Activated T-helper 2 cell treated with anti-CD3 and anti-CD28 coated beads, Interferon-gamma antibody, Interleukin-2, Interleukin-4, amounts not matched to agents 10 μg/mL and 5 μg/mL and 100 μg/mL, durations not matched to agents 14 hours and 24 hours and 36 hours (primary cell): ENCODE measurements at regions not wholly inside any gene's neighbourhood (a gene's known extent, or its start where the extent isn't known, plus 50 kb on each side); places are given as distances from the start of the nearest gene placed in this dataset.

Experiments used
- DNase-seq: peaks from one replicate; pipeline ENCODE4 v3.0.0; 2021; ENCODE audit warnings: low spot score
- H3K27ac Mint-ChIP-seq: one replicate; pipeline ENCODE4 v1.8.0; 2021; ENCODE audit warnings: mixed read lengths
- H3K27me3 Mint-ChIP-seq: one replicate; pipeline ENCODE4 v1.8.0; 2021; ENCODE audit warnings: low read depth, mixed read lengths
- H3K36me3 Mint-ChIP-seq: one replicate; pipeline ENCODE4 v1.8.0; 2021; ENCODE audit warnings: low read depth, mixed read lengths
- H3K4me1 Mint-ChIP-seq: one replicate; pipeline ENCODE4 v1.8.0; 2021; ENCODE audit warnings: low read depth, mixed read lengths
- H3K4me3 Mint-ChIP-seq: one replicate; pipeline ENCODE4 v1.8.0; 2021; ENCODE audit warnings: low read depth, mild to moderate bottlenecking, moderate library complexity, mixed read lengths
- H3K9me3 Mint-ChIP-seq: one replicate; pipeline ENCODE4 v1.8.0; 2021; ENCODE audit warnings: mixed read lengths
- intact Hi-C: fragments of 100-400 bp; cut with micrococcal nuclease; formaldehyde crosslinking; loops from one replicate; pipeline ENCODE4 v1.15.1; 2023

GRCh38 chr2:129296806-129297205 lies 682.7 kb upstream of the RAB6C start:
- no peak for DNase-seq
- intact Hi-C loops, result no loop called here
- no peaks in the 10 kb centered on the region for H3K27me3 Mint-ChIP-seq
- no peaks in the 10 kb centered on the region for H3K36me3 Mint-ChIP-seq
- H3K27ac Mint-ChIP-seq, result no peak overlapping the region
- no peak overlapping the region for H3K4me3 Mint-ChIP-seq
- no peaks in the 10 kb centered on the region for H3K9me3 Mint-ChIP-seq
- no peaks in the 10 kb centered on the region for H3K4me1 Mint-ChIP-seq

GRCh38 chr2:129297430-129297829 lies 682.0 kb upstream of the RAB6C start:
- intact Hi-C loops, result no loop called here

GRCh38 chr2:129299338-129299737 lies 680.1 kb upstream of the RAB6C start:
- Mint-ChIP-seq H3K27me3 (no peaks in the 10 kb centered on the region), H3K4me3 (no peak overlapping the region), H3K4me1 (no peaks in the 10 kb centered on the region), H3K27ac (no peak overlapping the region), H3K9me3 (no peaks in the 10 kb centered on the region), H3K36me3 (no peaks in the 10 kb centered on the region)
- intact Hi-C loops, result no loop called here
- DNase-seq, result no peak

More at GRCh38 chr2:129297430-129297829, 682.0 kb upstream of the RAB6C start:
- no peak for DNase-seq
- H3K27ac Mint-ChIP-seq, result no peak overlapping the region
- H3K9me3 Mint-ChIP-seq, result no peaks in the 10 kb centered on the region
- H3K27me3 Mint-ChIP-seq, result no peaks in the 10 kb centered on the region
- no peaks in the 10 kb centered on the region for H3K4me1 Mint-ChIP-seq
- H3K36me3 Mint-ChIP-seq, result no peaks in the 10 kb centered on the region
- no peak overlapping the region for H3K4me3 Mint-ChIP-seq

GRCh38 chr2:129299756-129300155 lies 679.7 kb upstream of the RAB6C start:
- Mint-ChIP-seq H3K9me3 (no peaks in the 10 kb centered on the region), H3K27ac (no peak overlapping the region), H3K36me3 (no peaks in the 10 kb centered on the region), H3K4me3 (no peak overlapping the region), H3K27me3 (no peaks in the 10 kb centered on the region), H3K4me1 (no peaks in the 10 kb centered on the region)
- DNase-seq, result no peak
- intact Hi-C loops, result no loop called here

- no peaks in the 10 kb centered on the region for H3K9me3 Mint-ChIP-seq
- H3K36me3 Mint-ChIP-seq, result no peaks in the 10 kb centered on the region
- DNase-seq, result no peak
- H3K4me3 Mint-ChIP-seq, result no peak overlapping the region
- intact Hi-C loops, result no loop called here
- H3K27ac Mint-ChIP-seq, result no peak overlapping the region
- no peaks in the 10 kb centered on the region for H3K4me1 Mint-ChIP-seq
- no peaks in the 10 kb centered on the region for H3K27me3 Mint-ChIP-seq
Observed at GRCh38 chr2:129300456-129300855, 679.0 kb upstream of the RAB6C start.

GRCh38 chr2:129301431-129301913 lies 678.0 kb upstream of the RAB6C start:
- Mint-ChIP-seq H3K27ac (no peak overlapping the region), H3K9me3 (no peaks in the 10 kb centered on the region), H3K27me3 (no peaks in the 10 kb centered on the region), H3K36me3 (no peaks in the 10 kb centered on the region), H3K4me3 (no peak overlapping the region), H3K4me1 (no peaks in the 10 kb centered on the region)
- DNase-seq, result no peak
- intact Hi-C loops, result no loop called here

GRCh38 chr2:129302106-129302505 lies 677.4 kb upstream of the RAB6C start:
- no peaks in the 10 kb centered on the region for H3K4me1 Mint-ChIP-seq
- H3K27ac Mint-ChIP-seq, result no peak overlapping the region
- no peak for DNase-seq
- no peaks in the 10 kb centered on the region for H3K9me3 Mint-ChIP-seq
- no peaks in the 10 kb centered on the region for H3K36me3 Mint-ChIP-seq
- H3K27me3 Mint-ChIP-seq, result no peaks in the 10 kb centered on the region
- H3K4me3 Mint-ChIP-seq, result no peak overlapping the region
- intact Hi-C loops, result no loop called here

- H3K27me3 Mint-ChIP-seq, result no peaks in the 10 kb centered on the region
Observed at GRCh38 chr2:129302561-129303183, 676.8 kb upstream of the RAB6C start.

GRCh38 chr2:129314120-129314519 lies 665.3 kb upstream of the RAB6C start:
- H3K27ac Mint-ChIP-seq, result no peak overlapping the region
- H3K27me3 Mint-ChIP-seq, result no peaks in the 10 kb centered on the region
- no peak overlapping the region for H3K4me3 Mint-ChIP-seq
- H3K36me3 Mint-ChIP-seq, result no peaks in the 10 kb centered on the region
- no peaks in the 10 kb centered on the region for H3K9me3 Mint-ChIP-seq
- H3K4me1 Mint-ChIP-seq, result no peaks in the 10 kb centered on the region
- DNase-seq, result no peak
- intact Hi-C loops, result no loop called here

More at GRCh38 chr2:129302561-129303183, 676.8 kb upstream of the RAB6C start:
- intact Hi-C loops, result no loop called here
- no peaks in the 10 kb centered on the region for H3K4me1 Mint-ChIP-seq
- H3K9me3 Mint-ChIP-seq, result no peaks in the 10 kb centered on the region
- DNase-seq, result no peak
- no peaks in the 10 kb centered on the region for H3K36me3 Mint-ChIP-seq
- no peak overlapping the region for H3K27ac Mint-ChIP-seq
- H3K4me3 Mint-ChIP-seq, result no peak overlapping the region

- H3K9me3 Mint-ChIP-seq, result no peaks in the 10 kb centered on the region
- no peak overlapping the region for H3K4me3 Mint-ChIP-seq
- no peak overlapping the region for H3K27ac Mint-ChIP-seq
- H3K4me1 Mint-ChIP-seq, result no peaks in the 10 kb centered on the region
- intact Hi-C loops, result no loop called here
- H3K36me3 Mint-ChIP-seq, result no peaks in the 10 kb centered on the region
- H3K27me3 Mint-ChIP-seq, result no peaks in the 10 kb centered on the region
- no peak for DNase-seq
Observed at GRCh38 chr2:129318581-129319421, 660.7 kb upstream of the RAB6C start.

GRCh38 chr2:129319422-129319717 lies 660.1 kb upstream of the RAB6C start:
- Mint-ChIP-seq H3K4me1 (no peaks in the 10 kb centered on the region), H3K9me3 (no peaks in the 10 kb centered on the region), H3K27ac (no peak overlapping the region), H3K27me3 (no peaks in the 10 kb centered on the region), H3K36me3 (no peaks in the 10 kb centered on the region), H3K4me3 (no peak overlapping the region)
- intact Hi-C loops, result no loop called here
- no peak for DNase-seq

GRCh38 chr2:129320288-129320687 lies 659.2 kb upstream of the RAB6C start:
- Mint-ChIP-seq H3K27me3 (no peaks in the 10 kb centered on the region), H3K36me3 (no peaks in the 10 kb centered on the region), H3K27ac (no peak overlapping the region), H3K4me3 (no peak overlapping the region), H3K4me1 (no peaks in the 10 kb centered on the region), H3K9me3 (no peaks in the 10 kb centered on the region)
- intact Hi-C loops, result no loop called here
- DNase-seq, result no peak

- intact Hi-C loops, result no loop called here
- Mint-ChIP-seq H3K4me3 (no peak overlapping the region), H3K9me3 (peaks cover 5% of the 10 kb centered on the region), H3K27me3 (no peaks in the 10 kb centered on the region), H3K27ac (no peak overlapping the region), H3K4me1 (no peaks in the 10 kb centered on the region), H3K36me3 (no peaks in the 10 kb centered on the region)
- no peak for DNase-seq
Observed at GRCh38 chr2:129324349-129324748, 655.1 kb upstream of the RAB6C start.
